ENCODE measurements at regions not wholly inside any gene's neighbourhood (a gene's known extent, or its start where the extent isn't known, plus 50 kb on each side); places are given as distances from the start of the nearest gene placed in this dataset.

GRCh38 chr1:99532276-99532580, 113.7 kb upstream of the PALMD start:
- TF ChIP-seq, protein P1, sequence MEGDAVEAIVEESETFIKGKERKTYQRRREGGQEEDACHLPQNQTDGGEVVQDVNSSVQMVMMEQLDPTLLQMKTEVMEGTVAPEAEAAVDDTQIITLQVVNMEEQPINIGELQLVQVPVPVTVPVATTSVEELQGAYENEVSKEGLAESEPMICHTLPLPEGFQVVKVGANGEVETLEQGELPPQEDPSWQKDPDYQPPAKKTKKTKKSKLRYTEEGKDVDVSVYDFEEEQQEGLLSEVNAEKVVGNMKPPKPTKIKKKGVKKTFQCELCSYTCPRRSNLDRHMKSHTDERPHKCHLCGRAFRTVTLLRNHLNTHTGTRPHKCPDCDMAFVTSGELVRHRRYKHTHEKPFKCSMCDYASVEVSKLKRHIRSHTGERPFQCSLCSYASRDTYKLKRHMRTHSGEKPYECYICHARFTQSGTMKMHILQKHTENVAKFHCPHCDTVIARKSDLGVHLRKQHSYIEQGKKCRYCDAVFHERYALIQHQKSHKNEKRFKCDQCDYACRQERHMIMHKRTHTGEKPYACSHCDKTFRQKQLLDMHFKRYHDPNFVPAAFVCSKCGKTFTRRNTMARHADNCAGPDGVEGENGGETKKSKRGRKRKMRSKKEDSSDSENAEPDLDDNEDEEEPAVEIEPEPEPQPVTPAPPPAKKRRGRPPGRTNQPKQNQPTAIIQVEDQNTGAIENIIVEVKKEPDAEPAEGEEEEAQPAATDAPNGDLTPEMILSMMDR (IDR thresholded peaks at IDR 0.05; ENCODE audit: low read depth, low read length), result no peak
- no peak for TF ChIP-seq POLR2A (IDR thresholded peaks at IDR 0.05; ENCODE audit: extremely low read depth, insufficient read length)
- no peak for TF ChIP-seq MAX (IDR thresholded peaks at IDR 0.05; ENCODE audit: low read depth, low read length)
